SK-N-MC (cell line): ENCODE measurements at regions not wholly inside any gene's neighbourhood (a gene's known extent, or its start where the extent isn't known, plus 50 kb on each side); places are given as distances from the start of the nearest gene placed in this dataset.

ENCODE experiments used
- EZH2 ChIP-seq: fragments of 200-600 bp; sonication (generic); IDR thresholded peaks from one replicate; pipeline ENCODE4 v1.6.1; 2017; ENCODE audit warnings: antibody characterized with exemption
- POLR2AphosphoS5 ChIP-seq: IDR thresholded peaks from 2 replicates; pipeline ENCODE4 v1.6.1; 2012; ENCODE audit warnings: mild to moderate bottlenecking, low read depth, low read length, borderline replicate concordance

- TF ChIP-seq EZH2 = no peak
- no peak for TF ChIP-seq POLR2AphosphoS5
These were observed 199.7 kb upstream of the ASIC2 start for GRCh38 chr17:33492731-33493265.
